Sigmoid colon (tissue), 6 donors: ENCODE measurements at regions not wholly inside any gene's neighbourhood (a gene's known extent, or its start where the extent isn't known, plus 50 kb on each side); places are given as distances from the start of the nearest gene placed in this dataset.
"Not testable (repeated sequence)": the region's sequence is repeated elsewhere in the genome, so short reads cannot be mapped to it uniquely, and the experiment has no call there.

Experiments used
- DNase-seq: peaks from one replicate; pipeline ENCODE4 v3.0.0-alpha.2; 2019
- H3K27ac ChIP-seq, 4 donors: fragments of 200-600 bp; sonication (generic); one replicate each; pipeline ENCODE4 v1.5.1; 2016 to 2019; ENCODE audit warnings: mild to moderate bottlenecking in 1 of 4
- H3K27me3 ChIP-seq, 3 donors: fragments of 200-600 bp; sonication (generic); one replicate each; pipeline ENCODE4 v1.5.1; 2019; ENCODE audit warnings: mild to moderate bottlenecking in 1 of 3
- H3K36me3 ChIP-seq, 4 donors: fragments of 200-600 bp; sonication (generic); one replicate each; pipeline ENCODE4 v1.5.1; 2016 to 2019
- H3K4me1 ChIP-seq, 4 donors: fragments of 200-600 bp; sonication (generic); one replicate each; pipeline ENCODE4 v1.5.1; 2017 to 2019
- H3K4me3 ChIP-seq, 4 donors: fragments of 200-600 bp; sonication (generic); one replicate each; pipeline ENCODE4 v1.5.1; 2017 to 2019; ENCODE audit warnings: mild to moderate bottlenecking in 2 of 4, moderate library complexity in 1 of 4
- H3K9me3 ChIP-seq, 4 donors: fragments of 200-600 bp in 3 of 4; sonication (generic) in 3 of 4; one replicate each; pipeline versions ENCODE4 v1.5.1 to v1.6.1; 2013 to 2019
- EP300 ChIP-seq, 4 donors: sonication (generic); formaldehyde crosslinking; IDR thresholded peaks; one replicate each; pipeline ENCODE4 v1.6.1; 2017; ENCODE audit warnings: antibody characterized with exemption in 4 of 4
- POLR2A ChIP-seq, 2 donors: fragments of 450-650 bp; IDR thresholded peaks; one replicate each; pipeline ENCODE4 v1.6.1; 2016; ENCODE audit warnings: antibody characterized with exemption in 2 of 2, mild to moderate bottlenecking in 2 of 2, moderate library complexity in 2 of 2
- POLR2AphosphoS5 ChIP-seq, 4 donors: sonication (generic); formaldehyde crosslinking; IDR thresholded peaks; one replicate each; pipeline ENCODE4 v1.6.1; 2017; ENCODE audit warnings: antibody characterized with exemption in 4 of 4
- WGBS, 2 donors: extraction: QIAGEN DNeasy Blood & Tissue Kit; methylation state at CpG; one replicate each; pipeline ENCODE4 v1.1.7; 2013; 5-methylcytosine and 5-hydroxymethylcytosine counted together
- intact Hi-C: fragments of 100-400 bp; cut with DNase I; formaldehyde crosslinking; loops from one replicate; pipeline ENCODE4 v1.15.1; 2023
- TF ChIP-seq, protein P1 (sequence below), 4 experiments: fragments of 450-650 bp in 3 of 4; fragments of 200-600 bp in 1 of 4; IDR thresholded peaks; one replicate each; pipeline ENCODE4 v1.5.1; 2016 to 2019; ENCODE audit warnings: antibody characterized with exemption in 4 of 4, mild to moderate bottlenecking in 3 of 4, moderate library complexity in 2 of 4
- donor health status: healthy with polysubstance abuse.
- donor health status: healthy.

DNA sequence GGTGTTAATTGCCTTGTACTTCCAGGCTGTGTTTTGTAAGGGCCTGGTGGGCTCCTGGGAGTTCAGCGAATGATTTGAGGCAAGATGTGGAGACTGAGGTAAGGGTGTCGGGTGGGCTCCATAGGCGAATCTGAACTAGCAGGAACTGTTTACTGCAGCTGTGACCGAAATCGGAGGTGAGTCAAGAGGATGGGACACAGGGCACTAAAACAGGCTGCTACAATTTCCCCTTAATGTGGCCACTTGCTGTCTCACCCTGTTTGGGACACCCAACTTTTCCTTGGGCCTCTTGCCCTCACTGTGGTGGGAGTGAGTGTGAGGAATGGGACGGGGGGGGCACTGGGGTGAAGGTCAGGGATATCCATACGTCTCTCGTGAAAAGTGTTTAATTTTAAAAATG, 53.9 kb upstream of the MCUR1 start:
- TF ChIP-seq EP300 (IDR thresholded peaks at IDR 0.05) (no peak), POLR2A (IDR thresholded peaks at IDR 0.05) (no peak)
- TF ChIP-seq, protein P1, sequence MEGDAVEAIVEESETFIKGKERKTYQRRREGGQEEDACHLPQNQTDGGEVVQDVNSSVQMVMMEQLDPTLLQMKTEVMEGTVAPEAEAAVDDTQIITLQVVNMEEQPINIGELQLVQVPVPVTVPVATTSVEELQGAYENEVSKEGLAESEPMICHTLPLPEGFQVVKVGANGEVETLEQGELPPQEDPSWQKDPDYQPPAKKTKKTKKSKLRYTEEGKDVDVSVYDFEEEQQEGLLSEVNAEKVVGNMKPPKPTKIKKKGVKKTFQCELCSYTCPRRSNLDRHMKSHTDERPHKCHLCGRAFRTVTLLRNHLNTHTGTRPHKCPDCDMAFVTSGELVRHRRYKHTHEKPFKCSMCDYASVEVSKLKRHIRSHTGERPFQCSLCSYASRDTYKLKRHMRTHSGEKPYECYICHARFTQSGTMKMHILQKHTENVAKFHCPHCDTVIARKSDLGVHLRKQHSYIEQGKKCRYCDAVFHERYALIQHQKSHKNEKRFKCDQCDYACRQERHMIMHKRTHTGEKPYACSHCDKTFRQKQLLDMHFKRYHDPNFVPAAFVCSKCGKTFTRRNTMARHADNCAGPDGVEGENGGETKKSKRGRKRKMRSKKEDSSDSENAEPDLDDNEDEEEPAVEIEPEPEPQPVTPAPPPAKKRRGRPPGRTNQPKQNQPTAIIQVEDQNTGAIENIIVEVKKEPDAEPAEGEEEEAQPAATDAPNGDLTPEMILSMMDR (IDR thresholded peaks at IDR 0.05) = no peak
- H3K9me3 ChIP-seq = no peaks in the 10 kb centered on the region
- peaks cover 0 to 2% (median under 1%) of the 10 kb centered on the region in 4 donors for H3K4me1 ChIP-seq
- H3K27ac ChIP-seq = no peak overlapping the region
- H3K4me3 ChIP-seq = no peak overlapping the region
- no peaks in the 10 kb centered on the region for H3K27me3 ChIP-seq
- WGBS, 2 donors = 83% methylated on average over 8 of the region's 8 CpGs
- no peak for DNase-seq
- intact Hi-C loops = no loop called here
- no peaks in the 10 kb centered on the region for H3K36me3 ChIP-seq

DNA sequence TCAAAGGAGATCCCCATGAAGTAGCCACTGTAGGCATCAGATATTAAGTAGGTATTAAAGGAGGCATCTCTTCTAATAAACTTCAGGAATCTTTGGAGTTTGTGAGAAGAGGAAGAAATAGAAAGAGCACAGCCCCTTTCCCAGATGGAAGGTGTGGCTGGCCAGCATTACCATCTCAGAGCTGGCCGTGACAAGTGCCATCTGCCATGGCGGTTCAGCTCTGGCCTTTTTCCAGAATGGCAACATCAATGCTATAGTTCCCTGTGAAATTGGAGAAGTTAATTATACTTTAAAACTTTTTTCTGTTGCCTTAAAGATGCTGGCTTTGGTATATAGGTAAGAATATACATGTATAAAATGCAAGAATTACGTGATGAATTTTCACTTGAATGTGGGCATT, 51.9 kb upstream of the MCUR1 start:
- H3K9me3 ChIP-seq = no peaks in the 10 kb centered on the region
- no peaks in the 10 kb centered on the region for H3K27me3 ChIP-seq
- no peak for DNase-seq
- intact Hi-C loops = no loop called here
- no peaks in the 10 kb centered on the region for H3K4me1 ChIP-seq
- no peak overlapping the region for H3K4me3 ChIP-seq
- 80 to 90% methylated on average over 3 of the region's 3 CpGs for WGBS, 2 donors
- TF ChIP-seq EP300 (IDR thresholded peaks at IDR 0.05) (no peak), POLR2A (IDR thresholded peaks at IDR 0.05) (no peak), POLR2AphosphoS5 (IDR thresholded peaks at IDR 0.05) (no peak)
- TF ChIP-seq, protein P1 (IDR thresholded peaks at IDR 0.05) = no peak
- H3K27ac ChIP-seq = no peak overlapping the region
- H3K36me3 ChIP-seq = no peaks in the 10 kb centered on the region

DNA sequence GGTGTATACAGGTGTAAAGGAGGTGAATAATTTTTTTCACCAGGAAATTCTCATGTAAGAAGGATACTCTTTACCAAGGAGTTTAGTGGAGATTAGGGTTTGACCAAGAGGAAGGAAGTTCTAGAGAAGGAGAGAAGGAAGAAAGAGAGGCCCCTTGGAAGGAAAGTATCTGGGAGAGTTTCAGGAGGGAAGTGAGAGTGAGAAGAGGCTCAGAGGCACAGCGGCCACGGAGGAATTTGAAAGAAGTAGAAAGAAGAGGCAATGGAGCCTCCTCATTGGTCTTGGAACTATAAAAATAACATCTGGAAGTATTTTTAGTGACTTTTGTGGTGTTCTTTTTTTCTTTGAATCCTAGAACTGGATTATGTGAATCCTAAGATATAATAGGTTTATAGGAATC, 50.8 kb upstream of the MCUR1 start:
- H3K4me1 ChIP-seq = peaks cover 0 to 3% (median 2%) of the 10 kb centered on the region in 4 donors
- H3K27ac ChIP-seq = no peak overlapping the region
- TF ChIP-seq POLR2A (IDR thresholded peaks at IDR 0.05) = no peak
- no peak for TF ChIP-seq EP300 (IDR thresholded peaks at IDR 0.05)
- TF ChIP-seq, protein P1 (IDR thresholded peaks at IDR 0.05) = no peak
- TF ChIP-seq POLR2AphosphoS5 (IDR thresholded peaks at IDR 0.05) = no peak
- H3K36me3 ChIP-seq = no peaks in the 10 kb centered on the region
- H3K4me3 ChIP-seq = no peak overlapping the region
- DNase-seq = no peak
- peaks cover 4 to 8% (median 7%) of the 10 kb centered on the region in 3 donors for H3K27me3 ChIP-seq
- intact Hi-C loops = no loop called here
- 58 to 79% methylated on average over 2 of the region's 2 CpGs for WGBS, 2 donors
- H3K9me3 ChIP-seq = no peaks in the 10 kb centered on the region

DNA sequence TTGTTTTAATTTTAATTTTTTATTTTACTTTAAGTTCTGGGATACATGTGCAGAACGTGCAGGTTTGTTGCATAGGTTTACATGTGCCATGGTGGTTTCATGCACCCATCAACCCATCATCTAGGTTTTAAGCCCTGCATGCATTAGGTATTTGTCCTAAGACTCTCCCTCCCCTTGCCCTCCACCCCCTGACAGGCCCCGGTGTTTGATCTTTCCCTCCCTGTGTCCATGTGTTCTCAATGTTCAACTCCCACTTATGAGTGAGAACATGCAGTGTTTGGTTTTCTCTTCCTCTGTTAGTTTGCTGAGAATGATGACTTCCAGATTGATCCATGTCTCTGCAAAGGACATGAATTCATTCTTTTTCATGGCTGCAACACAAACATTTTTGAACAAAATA, 50.3 kb upstream of the MCUR1 start:
- intact Hi-C loops, H3K4me1 ChIP-seq, H3K4me3 ChIP-seq, H3K9me3 ChIP-seq, DNase-seq, H3K27ac ChIP-seq, H3K36me3 ChIP-seq: not testable (repeated sequence)
- H3K27me3 ChIP-seq = peaks cover 8 to 12% (median 12%) of the 10 kb centered on the region in 3 donors
- WGBS, 2 donors = 67 to 78% methylated on average over 2 of the region's 2 CpGs
